ENCODE measurements at regions not wholly inside any gene's neighbourhood (a gene's known extent, or its start where the extent isn't known, plus 50 kb on each side); places are given as distances from the start of the nearest gene placed in this dataset.

DNA sequence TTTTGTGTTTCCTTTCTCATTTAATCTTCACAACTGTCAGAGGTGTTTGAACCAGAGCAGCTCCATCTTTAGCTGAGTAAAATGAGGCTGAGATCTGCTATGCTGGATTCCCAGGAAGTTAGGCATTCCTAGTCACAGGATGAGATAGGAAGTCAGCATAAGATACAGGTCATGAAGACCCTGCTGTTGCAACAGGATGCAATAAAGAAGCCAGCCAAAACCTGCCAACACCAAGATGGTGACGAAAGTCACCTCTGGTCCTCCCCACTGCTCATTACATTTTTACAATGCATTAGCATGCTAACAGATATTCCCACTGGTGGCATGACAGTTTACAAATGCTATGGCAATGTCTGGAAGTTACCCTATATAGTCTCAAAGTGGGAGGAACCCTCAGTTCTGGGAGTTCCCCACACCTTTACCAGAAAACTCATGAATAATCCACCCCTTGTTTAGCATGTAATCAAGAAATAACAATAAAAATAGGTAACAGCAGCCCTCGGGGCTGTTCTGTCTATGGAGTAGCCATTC is 262.2 kb upstream of the FERMT1 start:
- FAIRE-seq (no peak), ATAC-seq (no peak), DNase-seq (ENCODE audit: low read depth, low spot score) (no peak)
- ChIA-PET CTCF (no interaction called here), SMC1A (ENCODE audit: uncharacterized antibody, unreplicated experiment) (no interaction called here), RAD21 (ENCODE audit: unreplicated experiment) (no interaction called here), POLR2A (no interaction called here)
- Histone ChIP-seq H3K27ac (ENCODE audit: control insufficient read depth, insufficient read depth) (no peak overlapping the region), H3K79me2 (ENCODE audit: control insufficient read depth, insufficient read depth, low read length) (no peaks in the 10 kb centered on the region), H3K4me2 (ENCODE audit: control insufficient read depth, insufficient read depth) (no peak overlapping the region), H3K36me3 (ENCODE audit: control insufficient read depth in 2 of 2, insufficient read depth in 2 of 2, low read length in 1 of 2) (no peaks in the 10 kb centered on the region), H4K20me1 (ENCODE audit: control insufficient read depth, insufficient read depth) (no peaks in the 10 kb centered on the region), H3K4me1 (ENCODE audit: control insufficient read depth, insufficient read depth, low read length) (no peaks in the 10 kb centered on the region), H3K9me3 (replicated peaks; ENCODE audit: control insufficient read depth, insufficient read depth, low read length) (no peaks in the 10 kb centered on the region), H3K9ac (ENCODE audit: control insufficient read depth, insufficient read depth, low read length) (no peak overlapping the region), H3K4me3 (no peak overlapping the region), H2AFZ (ENCODE audit: control insufficient read depth, low read depth, low read length) (no peak overlapping the region), H3K27me3 (replicated peaks in 1 of 2; ENCODE audit: control insufficient read depth in 2 of 2, insufficient read depth in 2 of 2, low read length in 1 of 2) (no peaks in the 10 kb centered on the region)
- no peak for TF ChIP-seq ZZZ3 (IDR thresholded peaks at IDR 0.05; ENCODE audit: control insufficient read depth, insufficient read length, low read depth)
- TF ChIP-seq KAT2A (conservative IDR thresholded peaks at IDR 0.05; ENCODE audit: control insufficient read depth, low read depth, low read length), result no peak
- TF ChIP-seq RELB (IDR thresholded peaks at IDR 0.05; ENCODE audit: low read depth), result no peak
- no peak for TF ChIP-seq MXI1 (IDR thresholded peaks at IDR 0.05; ENCODE audit: low read depth, low read length)
- no peak for TF ChIP-seq IKZF2 (IDR thresholded peaks at IDR 0.05)
- no peak for TF ChIP-seq ESRRA (IDR thresholded peaks at IDR 0.05; ENCODE audit: low read length)
- no peak for TF ChIP-seq PKNOX1 (IDR thresholded peaks at IDR 0.05)
- no peak for TF ChIP-seq ZSCAN29 (IDR thresholded peaks at IDR 0.05)
- no peak for TF ChIP-seq RAD21 (IDR thresholded peaks at IDR 0.05; ENCODE audit: insufficient read depth, low read depth, low read length)
- no TSS peak for BruUV-seq (replicated peaks)
- in situ Hi-C loops (cut with MboI) (no loop called here), intact Hi-C loops (cut with micrococcal nuclease; ENCODE audit: unreplicated experiment) (no loop called here)
- 4% methylated on average over 2 of the region's 2 CpGs for WGBS (ENCODE audit: insufficient coverage, insufficient replicate concordance, low lambda C conversion rate, missing lambda C conversion rate)

Data from GM12878 (cell line).